ENCODE measurements at regions not wholly inside any gene's neighbourhood (a gene's known extent, or its start where the extent isn't known, plus 50 kb on each side); places are given as distances from the start of the nearest gene placed in this dataset.
"Not testable (repeated sequence)": the region's sequence is repeated elsewhere in the genome, so short reads cannot be mapped to it uniquely, and the experiment has no call there.

- TF ChIP-seq EZH2 (IDR thresholded peaks at IDR 0.05; ENCODE audit: low read depth), result not testable (repeated sequence)
- TF ChIP-seq, protein P1, sequence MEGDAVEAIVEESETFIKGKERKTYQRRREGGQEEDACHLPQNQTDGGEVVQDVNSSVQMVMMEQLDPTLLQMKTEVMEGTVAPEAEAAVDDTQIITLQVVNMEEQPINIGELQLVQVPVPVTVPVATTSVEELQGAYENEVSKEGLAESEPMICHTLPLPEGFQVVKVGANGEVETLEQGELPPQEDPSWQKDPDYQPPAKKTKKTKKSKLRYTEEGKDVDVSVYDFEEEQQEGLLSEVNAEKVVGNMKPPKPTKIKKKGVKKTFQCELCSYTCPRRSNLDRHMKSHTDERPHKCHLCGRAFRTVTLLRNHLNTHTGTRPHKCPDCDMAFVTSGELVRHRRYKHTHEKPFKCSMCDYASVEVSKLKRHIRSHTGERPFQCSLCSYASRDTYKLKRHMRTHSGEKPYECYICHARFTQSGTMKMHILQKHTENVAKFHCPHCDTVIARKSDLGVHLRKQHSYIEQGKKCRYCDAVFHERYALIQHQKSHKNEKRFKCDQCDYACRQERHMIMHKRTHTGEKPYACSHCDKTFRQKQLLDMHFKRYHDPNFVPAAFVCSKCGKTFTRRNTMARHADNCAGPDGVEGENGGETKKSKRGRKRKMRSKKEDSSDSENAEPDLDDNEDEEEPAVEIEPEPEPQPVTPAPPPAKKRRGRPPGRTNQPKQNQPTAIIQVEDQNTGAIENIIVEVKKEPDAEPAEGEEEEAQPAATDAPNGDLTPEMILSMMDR (conservative IDR thresholded peaks at IDR 0.05), result not testable (repeated sequence)
Observed at GRCh38 chr4:135447598-135447997, 1246.0 kb upstream of the PABPC4L start.
